HEK293T (cell line): ENCODE measurements at regions not wholly inside any gene's neighbourhood (a gene's known extent, or its start where the extent isn't known, plus 50 kb on each side); places are given as distances from the start of the nearest gene placed in this dataset.

ENCODE experiments used
- CTCF ChIA-PET: fragments of 350-600 bp; formaldehyde crosslinking; extraction: SDS; loops from one replicate; lab custom pipeline; 2021; ENCODE audit warnings: antibody characterized with exemption, inconsistent platforms; lab: Yijun Ruan, JAX
- POLR2A ChIA-PET: fragments of 350-600 bp; formaldehyde crosslinking; extraction: SDS; loops from one replicate; lab custom pipeline; 2020; ENCODE audit warnings: antibody characterized with exemption, inconsistent platforms; lab: Yijun Ruan, JAX
- DNase-seq: peaks from one replicate; pipeline ENCODE4 v3.0.0; 2012; ENCODE audit warnings: mixed read lengths; ENCODE audit errors: extremely low spot score
- ARNT ChIP-seq: fragments of 450-650 bp; IDR thresholded peaks from 2 replicates; pipeline ENCODE4 v1.6.1; 2017; ENCODE audit warnings: mild to moderate bottlenecking
- BHLHE40 ChIP-seq: fragments of 450-650 bp; IDR thresholded peaks from 2 replicates; pipeline ENCODE4 v1.6.1; 2016; ENCODE audit warnings: mild to moderate bottlenecking, moderate library complexity, borderline replicate concordance
- CTBP1 ChIP-seq: fragments of 450-650 bp; IDR thresholded peaks from 2 replicates; pipeline ENCODE4 v1.6.1; 2016; ENCODE audit warnings: borderline replicate concordance
- ELF4 ChIP-seq: fragments of 450-650 bp; IDR thresholded peaks from 2 replicates; pipeline ENCODE4 v1.6.1; 2017; ENCODE audit warnings: antibody characterized with exemption
- FOXA1 ChIP-seq: fragments of 450-650 bp; IDR thresholded peaks from 2 replicates; pipeline ENCODE4 v1.6.1; 2016; ENCODE audit warnings: mild to moderate bottlenecking
- FOXK2 ChIP-seq: fragments of 450-650 bp; IDR thresholded peaks from 2 replicates; pipeline ENCODE4 v1.6.1; 2016; ENCODE audit warnings: mild to moderate bottlenecking
- FOXM1 ChIP-seq: fragments of 450-650 bp; IDR thresholded peaks from 2 replicates; pipeline ENCODE4 v1.6.1; 2017; ENCODE audit warnings: mild to moderate bottlenecking, borderline replicate concordance
- HDGF ChIP-seq: fragments of 450-650 bp; IDR thresholded peaks from 2 replicates; pipeline ENCODE4 v1.6.1; 2017; ENCODE audit warnings: antibody characterized with exemption, borderline replicate concordance
- L3MBTL2 ChIP-seq: fragments of 450-650 bp; conservative IDR thresholded peaks from 2 replicates; pipeline ENCODE4 v1.6.1; 2016; ENCODE audit warnings: mild to moderate bottlenecking
- LEF1 ChIP-seq: fragments of 450-650 bp; IDR thresholded peaks from 2 replicates; pipeline ENCODE4 v1.6.1; 2017; ENCODE audit warnings: mild to moderate bottlenecking, borderline replicate concordance
- NFRKB ChIP-seq: fragments of 450-650 bp; IDR thresholded peaks from 2 replicates; pipeline ENCODE4 v1.6.1; 2016; ENCODE audit warnings: mild to moderate bottlenecking, moderate library complexity
- SP1 ChIP-seq: fragments of 450-650 bp; IDR thresholded peaks from 2 replicates; pipeline ENCODE4 v1.6.1; 2017
- SUZ12 ChIP-seq: fragments of 450-650 bp; IDR thresholded peaks from 2 replicates; pipeline ENCODE4 v1.6.1; 2016; ENCODE audit warnings: mild to moderate bottlenecking
- TARDBP ChIP-seq: fragments of 450-650 bp; IDR thresholded peaks from 2 replicates; pipeline ENCODE4 v1.6.1; 2016
- ZNF384 ChIP-seq: fragments of 450-650 bp; IDR thresholded peaks from 2 replicates; pipeline ENCODE4 v1.6.1; 2016
- TF ChIP-seq, protein P1 (sequence below): fragments of 450-650 bp; IDR thresholded peaks from 2 replicates; pipeline ENCODE4 v1.6.1; 2016

DNA sequence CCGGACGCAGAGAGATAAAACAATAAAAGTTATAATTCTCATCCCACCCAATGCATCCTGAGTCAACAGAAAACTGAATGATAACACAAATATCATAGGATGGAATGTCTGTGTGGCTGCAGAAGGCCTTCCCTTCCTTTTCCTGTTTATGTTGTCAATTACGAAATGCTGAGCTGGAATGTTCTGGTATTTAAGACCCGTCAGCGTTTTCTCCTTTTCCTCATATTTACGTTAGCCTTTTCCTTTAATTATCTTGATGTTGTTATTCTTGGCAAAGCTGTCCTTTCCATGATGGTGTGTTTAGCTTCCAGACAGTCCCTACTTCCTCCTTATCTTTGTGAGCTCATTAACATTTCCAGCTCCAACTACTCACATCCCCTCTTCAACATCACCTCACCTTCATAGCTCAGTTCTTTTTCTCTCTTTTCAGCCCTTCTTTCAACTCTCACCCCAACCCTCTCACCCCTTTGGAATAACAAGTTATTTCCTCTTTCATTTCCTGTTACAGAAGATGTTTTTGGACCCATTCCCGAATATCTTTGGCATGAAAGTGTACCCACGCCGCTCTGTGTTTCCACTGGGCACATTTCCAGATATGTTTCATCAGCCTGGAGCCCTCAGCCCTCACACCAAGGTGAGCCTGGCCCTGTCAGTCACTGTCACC, 221.6 kb downstream of the NR2F1-AS1 start:
- TF ChIP-seq SUZ12, result no peak
- no peak for TF ChIP-seq NFRKB
- no peak for TF ChIP-seq TARDBP
- no peak for TF ChIP-seq LEF1
- no peak for TF ChIP-seq L3MBTL2
- no peak for TF ChIP-seq CTBP1
- no peak for TF ChIP-seq BHLHE40
- TF ChIP-seq, protein P1, sequence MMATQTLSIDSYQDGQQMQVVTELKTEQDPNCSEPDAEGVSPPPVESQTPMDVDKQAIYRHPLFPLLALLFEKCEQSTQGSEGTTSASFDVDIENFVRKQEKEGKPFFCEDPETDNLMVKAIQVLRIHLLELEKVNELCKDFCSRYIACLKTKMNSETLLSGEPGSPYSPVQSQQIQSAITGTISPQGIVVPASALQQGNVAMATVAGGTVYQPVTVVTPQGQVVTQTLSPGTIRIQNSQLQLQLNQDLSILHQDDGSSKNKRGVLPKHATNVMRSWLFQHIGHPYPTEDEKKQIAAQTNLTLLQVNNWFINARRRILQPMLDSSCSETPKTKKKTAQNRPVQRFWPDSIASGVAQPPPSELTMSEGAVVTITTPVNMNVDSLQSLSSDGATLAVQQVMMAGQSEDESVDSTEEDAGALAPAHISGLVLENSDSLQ, result no peak
- DNase-seq, result no peak
- POLR2A ChIA-PET, result interaction anchor here (1.0 to 1.4 kb wide), 2 partner anchors 9 to 224 kb away, joined by 4 to 5 read pairs; partner anchors contain the start of gene NR2F1
- CTCF ChIA-PET, result no interaction called here

DNA sequence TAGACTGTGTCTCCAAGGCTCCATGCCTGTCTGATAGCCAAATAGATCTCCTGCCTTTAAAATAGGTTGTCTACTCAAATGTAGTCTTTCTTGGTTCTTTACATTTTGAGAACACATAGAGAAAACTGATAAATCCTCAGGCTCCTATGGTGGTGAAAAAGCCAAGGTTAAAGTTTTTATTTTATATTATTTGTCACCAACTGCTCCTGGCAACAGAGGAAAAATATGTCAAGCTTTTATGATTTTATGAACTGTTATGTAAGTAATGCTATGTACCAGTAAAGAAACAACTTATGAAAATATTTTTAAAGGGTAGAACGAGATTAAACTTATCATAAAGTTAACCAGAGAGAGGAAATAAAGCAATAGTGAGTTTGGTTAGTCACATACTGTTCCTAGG, 222.8 kb downstream of the NR2F1-AS1 start:
- DNase-seq, result no peak
- no peak for TF ChIP-seq ZNF384
- TF ChIP-seq SUZ12, result no peak
- TF ChIP-seq, protein P1, result no peak
- no peak for TF ChIP-seq FOXM1
- no peak for TF ChIP-seq SP1
- no peak for TF ChIP-seq FOXA1
- TF ChIP-seq ELF4, result no peak
- TF ChIP-seq FOXK2, result no peak
- no peak for TF ChIP-seq NFRKB
- TF ChIP-seq HDGF, result no peak
- no peak for TF ChIP-seq CTBP1
- no peak for TF ChIP-seq BHLHE40
- TF ChIP-seq ARNT, result no peak
- POLR2A ChIA-PET, result no interaction called here
- CTCF ChIA-PET, result interaction anchor here (0.6 kb wide), 1 partner anchor 58 kb away, joined by 3 read pairs; no protein-coding TSS in a partner anchor

DNA sequence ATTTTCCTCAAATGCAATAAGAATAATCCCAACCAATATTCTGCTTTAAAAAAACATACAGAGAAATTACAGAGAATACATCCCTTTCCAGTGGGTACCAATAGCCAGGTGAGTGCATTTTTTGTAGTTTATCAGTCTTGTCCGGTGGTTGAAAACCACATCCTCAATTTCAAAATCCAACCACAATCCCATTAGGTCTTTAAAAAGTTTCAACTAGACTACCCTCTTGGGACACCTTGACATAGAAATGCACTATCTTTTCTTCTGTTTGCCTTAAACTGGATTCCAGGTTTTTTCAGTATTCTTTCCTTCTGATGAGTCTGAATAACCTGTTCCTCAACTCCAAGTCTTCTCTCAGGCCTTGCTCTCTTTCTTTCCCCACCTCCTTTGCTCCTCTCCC, 223.3 kb downstream of the NR2F1-AS1 start:
- POLR2A ChIA-PET, result no interaction called here
- TF ChIP-seq FOXK2 (no peak), BHLHE40 (no peak), HDGF (no peak), CTBP1 (no peak)
- no peak for DNase-seq
- CTCF ChIA-PET, result no interaction called here

DNA sequence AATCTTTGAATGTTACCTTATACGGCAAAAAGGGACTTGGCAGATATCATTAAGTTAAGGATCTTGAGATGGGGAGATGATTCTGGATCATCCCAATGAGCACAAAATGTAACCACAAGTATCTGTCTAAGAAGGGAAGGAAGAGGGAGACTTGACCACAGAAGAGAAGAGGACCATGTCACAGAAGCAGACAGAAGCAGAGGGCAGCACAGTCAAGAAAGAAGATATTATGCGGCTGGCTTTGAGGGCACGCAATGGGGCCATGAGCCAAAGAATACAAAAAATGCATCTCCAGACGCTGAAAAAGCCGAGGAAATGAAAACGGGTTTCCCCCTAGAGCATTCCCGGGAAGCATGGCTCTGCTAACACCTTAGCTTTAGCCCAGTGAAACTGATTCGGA, 225.3 kb downstream of the NR2F1-AS1 start:
- CTCF ChIA-PET, result no interaction called here
- POLR2A ChIA-PET, result no interaction called here
- no peak for DNase-seq
- TF ChIP-seq, protein P1, result no peak
- TF ChIP-seq ZNF384, result no peak
- TF ChIP-seq FOXK2, result no peak
- TF ChIP-seq ARNT, result no peak
- no peak for TF ChIP-seq NFRKB
- no peak for TF ChIP-seq FOXM1
- TF ChIP-seq ELF4, result no peak
- no peak for TF ChIP-seq SP1
- no peak for TF ChIP-seq HDGF
- no peak for TF ChIP-seq SUZ12
- TF ChIP-seq TARDBP, result no peak
- no peak for TF ChIP-seq LEF1
- no peak for TF ChIP-seq CTBP1
- no peak for TF ChIP-seq BHLHE40

DNA sequence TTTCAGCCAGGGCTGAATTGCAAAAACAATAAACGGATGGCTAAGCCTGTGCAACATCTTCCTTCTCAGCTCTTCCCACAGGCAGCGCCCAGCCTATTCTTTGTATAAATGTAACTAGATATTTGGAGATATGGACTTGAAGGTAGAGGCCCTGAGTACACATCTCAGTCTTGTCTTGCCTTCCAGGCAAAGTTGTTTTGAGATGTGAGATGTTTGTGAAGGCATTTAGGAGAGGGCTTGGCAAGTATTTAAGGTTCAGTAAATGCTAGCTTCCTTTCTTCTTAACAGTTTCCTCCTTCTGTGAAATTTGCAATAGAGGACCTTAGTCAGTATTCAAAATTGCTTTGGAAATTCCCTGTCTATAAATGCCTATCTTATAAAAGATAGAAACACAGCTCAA, 228.8 kb downstream of the NR2F1-AS1 start:
- CTCF ChIA-PET, result no interaction called here
- no peak for DNase-seq
- TF ChIP-seq LEF1 (no peak), CTBP1 (no peak), ARNT (no peak), NFRKB (no peak), HDGF (no peak), FOXA1 (no peak), SUZ12 (no peak)
- POLR2A ChIA-PET, result no interaction called here

DNA sequence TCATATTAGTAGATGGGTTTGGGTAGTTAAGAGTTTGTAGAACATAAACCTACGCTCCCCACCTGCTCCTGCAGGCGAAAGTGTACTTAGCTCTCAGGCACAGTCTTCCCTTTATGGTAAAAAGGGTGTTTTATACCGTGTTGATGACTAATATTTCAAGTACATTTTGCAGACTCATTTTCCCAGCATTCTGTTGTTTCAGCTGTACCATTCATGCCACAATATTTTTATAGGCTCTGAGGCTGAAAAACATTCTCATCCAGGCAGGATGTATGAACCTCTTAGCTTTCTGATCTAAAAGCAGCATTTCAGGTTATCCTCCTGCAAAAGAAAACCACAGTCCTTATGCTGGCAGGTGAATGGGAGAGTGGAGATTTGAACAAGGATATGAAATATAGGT, 231.4 kb downstream of the NR2F1-AS1 start:
- TF ChIP-seq FOXM1, result no peak
- TF ChIP-seq NFRKB, result no peak
- TF ChIP-seq SP1, result no peak
- no peak for TF ChIP-seq FOXA1
- TF ChIP-seq SUZ12, result no peak
- TF ChIP-seq BHLHE40, result no peak
- no peak for TF ChIP-seq LEF1
- TF ChIP-seq CTBP1, result no peak
- TF ChIP-seq ZNF384, result no peak
- no peak for TF ChIP-seq L3MBTL2
- TF ChIP-seq TARDBP, result no peak
- TF ChIP-seq, protein P1, result no peak
- no peak for TF ChIP-seq ARNT
- TF ChIP-seq ELF4, result no peak
- POLR2A ChIA-PET, result no interaction called here
- no peak for DNase-seq
- CTCF ChIA-PET, result no interaction called here
